NCI-H446 treated with DMSO at 0.1 percent for 48 hours (cell line): ENCODE measurements at regions not wholly inside any gene's neighbourhood (a gene's known extent, or its start where the extent isn't known, plus 50 kb on each side); places are given as distances from the start of the nearest gene placed in this dataset.
A peak's percentile ranks its signal among the peaks of the same experiment; 100 is the strongest.
"Not testable (repeated sequence)": the region's sequence is repeated elsewhere in the genome, so short reads cannot be mapped to it uniquely, and the experiment has no call there.

Source experiments
- DNase-seq: peaks from one replicate; lab custom pipeline; 2025; lab: John Stamatoyannopoulos, UW

- DNase-seq: peak; percentile 84
These were observed 395.0 kb upstream of the SOX9 start for GRCh38 chr17:71725811-71726210.

DNA sequence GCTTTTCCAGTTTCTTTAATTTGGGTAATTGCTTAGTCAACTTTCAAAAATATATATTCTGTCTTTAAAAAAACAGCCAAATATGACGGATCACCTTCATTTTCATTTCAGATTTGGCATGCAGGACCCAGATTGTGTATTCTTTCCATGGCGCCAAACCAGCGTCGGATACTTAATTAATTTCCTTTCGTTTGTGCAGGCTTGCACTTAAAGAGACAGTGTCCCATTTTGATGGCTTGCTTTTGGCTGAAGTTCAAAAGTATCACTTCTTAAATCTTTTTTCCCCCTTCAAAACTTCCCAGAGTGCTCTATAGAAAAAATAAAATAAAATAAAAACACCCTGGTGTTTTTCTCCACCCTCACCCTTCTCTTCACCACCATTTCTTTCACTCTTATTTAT lies 394.5 kb upstream of the SOX9 start:
- DNase-seq: peak; percentile 83

DNA sequence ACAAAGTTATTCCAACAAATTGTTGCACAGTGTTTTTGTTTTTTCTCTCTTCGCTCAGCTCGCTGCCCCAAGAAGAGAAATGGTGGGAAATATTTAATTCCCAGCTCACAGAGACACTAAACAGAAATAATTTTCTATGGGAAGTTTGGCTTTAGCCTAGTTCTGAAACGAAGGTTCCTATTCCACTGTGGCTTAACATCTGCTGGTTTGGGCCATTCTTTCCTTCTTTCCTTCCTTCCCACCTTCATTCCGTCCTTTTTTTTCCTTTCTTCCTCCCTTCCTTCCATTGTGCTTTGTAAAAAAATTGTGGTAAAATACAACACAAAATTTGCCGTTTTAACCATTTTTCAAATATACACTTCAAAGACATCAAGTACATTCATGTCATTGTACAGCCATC lies 393.5 kb upstream of the SOX9 start:
- DNase-seq: no peak

DNA sequence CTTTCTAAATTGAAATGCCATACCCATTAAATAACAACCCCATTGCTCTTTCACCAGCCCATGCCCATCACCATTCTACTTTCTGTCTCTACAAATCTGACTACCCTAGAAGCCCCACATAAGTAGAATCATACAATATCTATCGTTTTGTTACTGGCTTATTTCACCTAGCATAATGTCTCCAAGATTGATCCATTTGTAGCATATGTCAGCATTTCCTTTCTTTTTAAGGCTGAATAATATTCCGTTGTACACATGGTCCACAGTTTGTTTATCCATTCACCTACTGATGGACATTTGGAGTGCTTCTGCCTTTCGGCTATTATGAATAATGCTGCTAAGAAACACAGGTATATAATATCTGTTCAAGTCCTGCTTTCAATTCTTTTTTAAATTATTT lies 393.1 kb upstream of the SOX9 start:
- DNase-seq: no peak

DNA sequence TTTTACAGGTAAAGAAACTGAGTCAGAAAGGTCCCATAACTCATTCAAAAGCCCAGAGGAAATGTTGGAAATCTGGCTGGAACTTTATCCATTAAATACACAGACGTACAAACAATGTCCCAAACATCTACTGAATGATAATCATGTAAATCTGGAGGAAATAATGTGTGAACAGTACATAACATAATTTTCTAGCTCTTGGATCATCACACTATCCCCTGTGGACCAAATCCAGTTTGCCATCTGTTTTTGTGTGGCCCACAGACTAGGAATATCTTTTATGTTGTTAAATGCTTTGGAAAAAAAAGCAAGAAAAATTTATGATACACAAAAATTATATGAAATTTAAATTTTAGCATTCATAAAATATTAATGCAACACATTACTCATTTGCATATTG lies 389.9 kb upstream of the SOX9 start:
- DNase-seq: peak; percentile 19

DNA sequence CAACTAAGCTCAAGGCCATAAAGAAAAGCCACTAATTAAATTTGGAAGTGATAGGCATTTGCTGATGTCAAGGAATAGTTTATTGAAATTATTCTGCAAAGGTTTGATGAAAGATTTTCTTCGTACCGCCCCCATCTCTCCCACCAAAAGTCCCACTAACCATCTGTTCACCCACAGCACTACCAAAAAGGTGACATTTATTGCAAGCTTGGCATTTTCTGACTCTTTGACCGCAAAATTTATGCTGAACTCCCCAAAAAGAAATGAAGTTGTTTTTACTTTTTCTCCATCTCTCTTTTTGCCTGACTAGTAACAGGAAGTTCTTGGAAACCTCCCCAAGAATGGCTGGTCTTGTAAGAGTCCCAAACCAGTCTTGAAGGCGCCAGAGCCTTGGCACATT lies 384.9 kb upstream of the SOX9 start:
- DNase-seq: no peak

- DNase-seq: no peak
These were observed 380.0 kb upstream of the SOX9 start for GRCh38 chr17:71740866-71741265.

GRCh38 chr17:71741836-71742235 lies 379.0 kb upstream of the SOX9 start:
- no peak for DNase-seq

- DNase-seq: no peak
These were observed 371.9 kb upstream of the SOX9 start for GRCh38 chr17:71748872-71749271.

GRCh38 chr17:71753070-71753469 lies 367.8 kb upstream of the SOX9 start:
- no peak for DNase-seq

DNA sequence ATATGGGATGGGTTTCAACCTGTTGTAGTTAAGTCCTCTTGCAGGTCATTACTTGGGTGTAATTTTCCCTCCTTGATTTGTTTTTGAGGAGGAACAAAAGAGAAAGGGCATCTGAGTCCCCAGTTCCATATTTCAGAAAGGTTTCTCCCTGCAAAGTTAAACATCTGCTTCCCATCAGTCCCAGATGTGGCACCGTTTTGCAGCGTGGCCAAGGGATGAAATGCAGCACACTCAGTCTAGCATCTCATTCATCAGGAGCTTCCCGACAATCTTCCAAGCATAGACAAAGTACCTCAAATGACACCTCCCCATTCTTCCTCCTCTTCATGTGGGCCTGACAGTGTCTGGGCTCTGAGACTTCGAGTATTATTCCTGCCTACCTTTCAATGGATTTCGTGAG lies 363.7 kb upstream of the SOX9 start:
- no peak for DNase-seq

DNA sequence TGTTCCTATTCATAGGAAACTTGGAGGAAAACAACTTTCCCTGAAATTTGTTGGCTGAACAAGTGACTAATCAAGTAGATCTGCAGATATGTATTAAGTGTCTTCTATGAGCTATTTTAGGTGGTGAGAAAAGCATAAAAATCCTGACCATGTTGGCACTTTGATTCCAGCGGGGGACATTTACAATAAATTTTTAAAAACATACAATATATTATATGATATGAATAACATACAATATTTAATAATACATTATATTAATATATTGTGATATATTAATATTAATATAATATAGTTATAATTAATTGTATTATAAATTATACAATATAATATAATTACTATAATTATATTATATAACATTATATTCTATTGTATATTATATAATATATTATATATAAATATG lies 362.9 kb upstream of the SOX9 start:
- no peak for DNase-seq

GRCh38 chr17:71759422-71760060 lies 361.3 kb upstream of the SOX9 start:
- no peak for DNase-seq

- DNase-seq: peak; percentile 16
These were observed 360.6 kb upstream of the SOX9 start for GRCh38 chr17:71760062-71760720.

- DNase-seq: no peak
These were observed 358.3 kb upstream of the SOX9 start for GRCh38 chr17:71762526-71762925.

DNA sequence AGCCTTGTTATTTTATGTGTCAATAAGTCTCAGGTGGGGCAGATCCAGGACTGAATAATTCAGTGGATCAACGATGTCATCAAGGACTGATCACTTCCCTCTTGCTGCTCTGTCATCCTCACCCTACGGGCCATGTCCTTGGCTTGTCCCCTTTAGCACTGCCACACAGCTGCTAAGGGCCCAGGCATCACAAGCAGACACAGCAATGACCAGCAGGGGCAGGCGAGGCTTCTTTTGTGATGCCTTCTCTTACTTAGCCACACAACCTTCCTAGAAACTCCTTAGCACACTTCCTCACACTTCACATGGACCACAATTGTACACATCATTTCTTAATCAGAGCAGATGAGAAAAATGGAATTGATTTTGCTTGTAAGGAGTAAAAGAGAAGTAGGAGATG lies 356.3 kb upstream of the SOX9 start:
- no peak for DNase-seq

GRCh38 chr17:71765437-71765836 lies 355.4 kb upstream of the SOX9 start:
- peak; percentile 82 for DNase-seq

DNA sequence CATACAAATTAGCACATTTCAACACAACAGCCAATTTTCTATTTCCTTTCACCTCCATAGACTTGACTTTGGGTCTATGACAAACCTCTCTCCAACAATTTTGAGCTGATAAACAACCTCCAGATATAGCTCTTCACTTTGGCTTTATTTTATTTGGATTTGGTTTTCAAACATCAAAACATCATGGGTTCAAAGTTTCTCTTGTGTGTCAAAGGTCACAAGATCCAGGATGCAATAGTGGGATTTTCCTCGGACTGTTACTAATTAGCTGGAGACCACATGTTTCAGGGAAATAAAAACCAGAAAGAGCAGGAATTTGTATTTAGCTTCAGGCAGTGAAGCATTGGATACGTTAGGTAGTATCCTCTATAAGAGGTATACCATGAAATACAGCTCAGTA lies 351.0 kb upstream of the SOX9 start:
- no peak for DNase-seq

GRCh38 chr17:71777048-71777640 lies 343.7 kb upstream of the SOX9 start:
- no peak for DNase-seq

- DNase-seq: no peak
These were observed 341.3 kb upstream of the SOX9 start for GRCh38 chr17:71779482-71779881.

DNA sequence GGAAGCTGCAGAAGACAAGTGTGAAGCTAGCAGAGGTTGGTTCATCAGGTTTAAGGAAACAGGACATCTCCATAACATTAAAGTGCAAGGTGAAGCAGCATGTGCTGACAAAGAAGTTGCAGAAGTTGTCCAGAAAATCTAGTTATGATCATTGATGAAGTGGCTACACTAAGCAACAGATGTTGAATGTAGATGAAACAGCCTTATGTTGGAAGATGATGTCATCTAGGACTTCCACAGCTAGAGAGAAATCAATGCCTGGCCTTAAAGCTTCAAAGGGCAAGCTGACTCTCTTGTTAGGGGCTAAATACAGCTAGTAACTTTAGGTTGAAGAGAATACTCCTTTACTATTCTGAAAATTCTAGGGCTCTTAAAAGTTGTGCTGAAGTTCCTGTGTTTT lies 340.2 kb upstream of the SOX9 start:
- no peak for DNase-seq

GRCh38 chr17:71782021-71782420 lies 338.8 kb upstream of the SOX9 start:
- DNase-seq: not testable (repeated sequence)

- no peak for DNase-seq
These were observed 330.0 kb upstream of the SOX9 start for GRCh38 chr17:71790791-71791190.

DNA sequence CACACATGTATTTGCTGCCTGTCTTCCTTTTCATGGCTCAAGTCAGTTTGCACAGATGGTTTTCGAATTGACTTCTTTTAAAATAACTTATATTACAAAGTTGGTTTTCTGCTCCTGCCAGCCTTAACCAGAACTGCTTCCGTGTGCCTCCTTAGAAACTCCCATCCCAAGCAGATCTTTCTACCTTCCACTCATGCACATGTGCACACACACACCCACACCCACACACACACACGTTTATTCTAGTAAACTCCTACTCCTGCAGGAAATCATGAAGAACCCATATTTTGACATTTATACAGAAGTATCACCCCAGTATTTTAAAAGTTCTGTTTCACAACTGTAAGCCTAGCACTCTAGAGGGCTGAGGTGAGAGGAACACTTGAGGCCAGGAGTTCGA lies 329.5 kb upstream of the SOX9 start:
- no peak for DNase-seq
